Esophagus muscularis mucosa (tissue), 4 donors: ENCODE measurements at regions not wholly inside any gene's neighbourhood (a gene's known extent, or its start where the extent isn't known, plus 50 kb on each side); places are given as distances from the start of the nearest gene placed in this dataset.
"Not testable (repeated sequence)": the region's sequence is repeated elsewhere in the genome, so short reads cannot be mapped to it uniquely, and the experiment has no call there.

ENCODE experiments used
- DNase-seq: peaks from one replicate; pipeline ENCODE4 v3.0.0-alpha.2; 2017; ENCODE audit errors: extremely low spot score
- H3K27ac ChIP-seq, 4 donors: fragments of 200-600 bp; sonication (generic); replicated peaks in 1 of 4; 1 replicate in 3 of 4; 2 replicates in 1 of 4; pipeline ENCODE4 v1.5.1; 2016 to 2019; ENCODE audit warnings: mild to moderate bottlenecking in 1 of 4
- H3K27me3 ChIP-seq, 4 donors: fragments of 200-600 bp; sonication (generic); one replicate each; pipeline versions ENCODE4 v1.5.1 to v1.6.0; 2016 to 2019
- H3K36me3 ChIP-seq, 4 donors: fragments of 200-600 bp; sonication (generic); one replicate each; pipeline ENCODE4 v1.5.1; 2016 to 2019
- H3K4me1 ChIP-seq, 4 donors: fragments of 200-600 bp; sonication (generic); one replicate each; pipeline ENCODE4 v1.5.1; 2016 to 2019
- H3K4me3 ChIP-seq, 4 donors: fragments of 200-600 bp; sonication (generic); 1 replicate in 2 of 4; 2 replicates in 2 of 4; pipeline ENCODE4 v1.5.1; 2016 to 2019; ENCODE audit warnings: mild to moderate bottlenecking in 4 of 4, moderate library complexity in 1 of 4
- H3K9me3 ChIP-seq, 4 donors: fragments of 200-600 bp; sonication (generic); 1 replicate in 3 of 4; 2 replicates in 1 of 4; pipeline ENCODE4 v1.5.1; 2016 to 2019
- CTCF ChIP-seq, 3 experiments: fragments of 200-600 bp in 2 of 3; fragments of 450-650 bp in 1 of 3; sonication (generic) in 2 of 3; IDR thresholded peaks; one replicate each; pipeline ENCODE4 v1.5.1; 2017 to 2019; ENCODE audit warnings: antibody characterized with exemption in 3 of 3, mild to moderate bottlenecking in 2 of 3, moderate library complexity in 1 of 3
- EP300 ChIP-seq: sonication (generic); formaldehyde crosslinking; IDR thresholded peaks from one replicate; pipeline ENCODE4 v1.6.1; 2017; ENCODE audit warnings: antibody characterized with exemption
- POLR2A ChIP-seq: fragments of 450-650 bp; IDR thresholded peaks from one replicate; pipeline ENCODE4 v1.6.1; 2017; ENCODE audit warnings: antibody characterized with exemption, moderate library complexity, mild to moderate bottlenecking, low read depth
- POLR2AphosphoS5 ChIP-seq, 2 donors: sonication (generic); formaldehyde crosslinking; IDR thresholded peaks; one replicate each; pipeline ENCODE4 v1.6.1; 2017; ENCODE audit warnings: antibody characterized with exemption in 2 of 2
- WGBS: methylation state at CpG from one replicate; pipeline ENCODE4 v1.1.5; 2018; 5-methylcytosine and 5-hydroxymethylcytosine counted together
- intact Hi-C: fragments of 100-400 bp; cut with DNase I; formaldehyde crosslinking; loops from one replicate; pipeline ENCODE4 v1.15.1; 2023

- Histone ChIP-seq H3K36me3 (no peaks in the 10 kb centered on the region), H3K27ac (no peak overlapping the region), H3K4me1 (no peaks in the 10 kb centered on the region), H3K4me3 (no peak overlapping the region), H3K9me3 (no peaks in the 10 kb centered on the region), H3K27me3 (no peaks in the 10 kb centered on the region)
- TF ChIP-seq EP300 (no peak), POLR2AphosphoS5 (IDR thresholded peaks at IDR 0.05) (no peak), POLR2A (no peak), CTCF (IDR thresholded peaks at IDR 0.05) (no peak)
- no peak for DNase-seq
- intact Hi-C loops = no loop called here
Measured at GRCh38 chr1:187689129-187689528, 860.4 kb downstream of the PLA2G4A start.

- Histone ChIP-seq H3K4me3 (no peak overlapping the region), H3K9me3 (no peaks in the 10 kb centered on the region), H3K4me1 (no peaks in the 10 kb centered on the region), H3K36me3 (no peaks in the 10 kb centered on the region), H3K27me3 (no peaks in the 10 kb centered on the region), H3K27ac (no peak overlapping the region)
- WGBS = 77% methylated on average over 2 of the region's 2 CpGs
- TF ChIP-seq POLR2AphosphoS5 (IDR thresholded peaks at IDR 0.05) (no peak), CTCF (IDR thresholded peaks at IDR 0.05) (no peak), POLR2A (no peak), EP300 (no peak)
- intact Hi-C loops = no loop called here
- DNase-seq = no peak
Measured at GRCh38 chr1:187691439-187691838, 862.7 kb downstream of the PLA2G4A start.

GRCh38 chr1:187692799-187693198 lies 864.0 kb downstream of the PLA2G4A start:
- DNase-seq = no peak
- no peak overlapping the region for H3K4me3 ChIP-seq
- H3K9me3 ChIP-seq = no peaks in the 10 kb centered on the region
- H3K27me3 ChIP-seq = no peaks in the 10 kb centered on the region
- intact Hi-C loops = no loop called here
- H3K36me3 ChIP-seq = no peaks in the 10 kb centered on the region
- 78% methylated on average over 5 of the region's 5 CpGs for WGBS
- no peak for TF ChIP-seq POLR2A
- TF ChIP-seq EP300 = no peak
- H3K4me1 ChIP-seq = no peaks in the 10 kb centered on the region
- H3K27ac ChIP-seq = no peak overlapping the region

GRCh38 chr1:187696073-187696472 lies 867.3 kb downstream of the PLA2G4A start:
- H3K36me3 ChIP-seq = no peaks in the 10 kb centered on the region
- 74% methylated on average over 3 of the region's 3 CpGs for WGBS
- no peak overlapping the region for H3K4me3 ChIP-seq
- TF ChIP-seq EP300 = no peak
- TF ChIP-seq POLR2A = no peak
- TF ChIP-seq POLR2AphosphoS5 (IDR thresholded peaks at IDR 0.05) = no peak
- TF ChIP-seq CTCF (IDR thresholded peaks at IDR 0.05) = no peak
- no peaks in the 10 kb centered on the region for H3K4me1 ChIP-seq
- no peak overlapping the region for H3K27ac ChIP-seq
- no peaks in the 10 kb centered on the region for H3K27me3 ChIP-seq
- intact Hi-C loops = no loop called here
- no peaks in the 10 kb centered on the region for H3K9me3 ChIP-seq
- no peak for DNase-seq

GRCh38 chr1:187703138-187704130 lies 874.7 kb downstream of the PLA2G4A start:
- H3K4me3 ChIP-seq, H3K4me1 ChIP-seq, intact Hi-C loops, H3K27me3 ChIP-seq, H3K36me3 ChIP-seq, H3K9me3 ChIP-seq, DNase-seq, H3K27ac ChIP-seq: not testable (repeated sequence)
- WGBS = 84% methylated on average over 4 of the region's 46 CpGs

- intact Hi-C loops = no loop called here
- Histone ChIP-seq H3K4me3 (no peak overlapping the region), H3K36me3 (no peaks in the 10 kb centered on the region), H3K9me3 (no peaks in the 10 kb centered on the region), H3K27ac (no peak overlapping the region), H3K27me3 (no peaks in the 10 kb centered on the region), H3K4me1 (no peaks in the 10 kb centered on the region)
- 82% methylated on average over 6 of the region's 6 CpGs for WGBS
- DNase-seq = no peak
- TF ChIP-seq POLR2A (no peak), CTCF (IDR thresholded peaks at IDR 0.05) (no peak), POLR2AphosphoS5 (IDR thresholded peaks at IDR 0.05) (no peak), EP300 (no peak)
Measured at GRCh38 chr1:187714470-187714869, 885.7 kb downstream of the PLA2G4A start.
